Right lobe of liver (tissue), 4 donors: ENCODE measurements at regions not wholly inside any gene's neighbourhood (a gene's known extent, or its start where the extent isn't known, plus 50 kb on each side); places are given as distances from the start of the nearest gene placed in this dataset.

Experiments used
- POLR2A ChIP-seq: fragments of 450-650 bp; IDR thresholded peaks from one replicate; pipeline ENCODE4 v1.6.1; 2017; ENCODE audit warnings: antibody characterized with exemption, mild to moderate bottlenecking
- TF ChIP-seq, protein P1 (sequence below), 4 donors: fragments of 200-600 bp in 3 of 4; fragments of 450-650 bp in 1 of 4; IDR thresholded peaks; one replicate each; pipeline versions ENCODE4 v1.5.1 to v1.8.0; 2016 to 2022; ENCODE audit warnings: antibody characterized with exemption in 4 of 4, mild to moderate bottlenecking in 2 of 4
- donor health status: DM: no; HTN: no; CAD: no.
- donor health status: DM: no; HTN: no; CAD: no.
- donor health status: DM: no; HTN: yes; CAD: no.

DNA sequence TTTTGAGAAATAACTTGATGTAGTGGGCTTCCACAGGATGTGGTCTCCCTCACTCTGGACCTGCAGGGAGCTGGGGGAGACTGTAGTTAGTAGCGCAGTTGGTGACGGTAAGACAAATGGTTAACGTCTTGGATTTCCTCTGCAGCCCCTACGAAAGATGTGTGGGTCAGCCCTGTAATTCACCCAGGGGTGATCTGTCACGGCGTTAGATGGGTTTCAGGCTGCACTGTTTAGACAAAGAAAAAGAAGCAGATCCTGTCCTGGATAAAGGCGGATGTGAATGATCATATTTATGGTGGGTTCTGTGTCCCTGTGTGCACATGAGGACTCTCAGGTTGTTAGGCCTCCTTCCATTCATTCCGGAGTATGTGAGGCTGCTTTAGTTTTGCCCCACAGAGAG is 142.0 kb upstream of the SLC28A3 start:
- no peak for TF ChIP-seq POLR2A
- TF ChIP-seq, protein P1, sequence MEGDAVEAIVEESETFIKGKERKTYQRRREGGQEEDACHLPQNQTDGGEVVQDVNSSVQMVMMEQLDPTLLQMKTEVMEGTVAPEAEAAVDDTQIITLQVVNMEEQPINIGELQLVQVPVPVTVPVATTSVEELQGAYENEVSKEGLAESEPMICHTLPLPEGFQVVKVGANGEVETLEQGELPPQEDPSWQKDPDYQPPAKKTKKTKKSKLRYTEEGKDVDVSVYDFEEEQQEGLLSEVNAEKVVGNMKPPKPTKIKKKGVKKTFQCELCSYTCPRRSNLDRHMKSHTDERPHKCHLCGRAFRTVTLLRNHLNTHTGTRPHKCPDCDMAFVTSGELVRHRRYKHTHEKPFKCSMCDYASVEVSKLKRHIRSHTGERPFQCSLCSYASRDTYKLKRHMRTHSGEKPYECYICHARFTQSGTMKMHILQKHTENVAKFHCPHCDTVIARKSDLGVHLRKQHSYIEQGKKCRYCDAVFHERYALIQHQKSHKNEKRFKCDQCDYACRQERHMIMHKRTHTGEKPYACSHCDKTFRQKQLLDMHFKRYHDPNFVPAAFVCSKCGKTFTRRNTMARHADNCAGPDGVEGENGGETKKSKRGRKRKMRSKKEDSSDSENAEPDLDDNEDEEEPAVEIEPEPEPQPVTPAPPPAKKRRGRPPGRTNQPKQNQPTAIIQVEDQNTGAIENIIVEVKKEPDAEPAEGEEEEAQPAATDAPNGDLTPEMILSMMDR (IDR thresholded peaks at IDR 0.05), result no peak
